ENCODE measurements at regions not wholly inside any gene's neighbourhood (a gene's known extent, or its start where the extent isn't known, plus 50 kb on each side); places are given as distances from the start of the nearest gene placed in this dataset.

- DNase-seq (ENCODE audit: low read depth): no peak
- no peak overlapping the region for H3K4me3 ChIP-seq (ENCODE audit: low read depth, low read length)
- TF ChIP-seq POLR2A (IDR thresholded peaks at IDR 0.05; ENCODE audit: extremely low read depth, insufficient read length) (no peak), CTCF (IDR thresholded peaks at IDR 0.05; ENCODE audit: low read depth, low read length) (no peak), MYC (IDR thresholded peaks at IDR 0.05; ENCODE audit: low read depth, low read length) (no peak), MAX (IDR thresholded peaks at IDR 0.05; ENCODE audit: low read depth, low read length) (no peak)
Measured at GRCh38 chr18:7459851-7460770, 107.0 kb upstream of the PTPRM start.

DNA sequence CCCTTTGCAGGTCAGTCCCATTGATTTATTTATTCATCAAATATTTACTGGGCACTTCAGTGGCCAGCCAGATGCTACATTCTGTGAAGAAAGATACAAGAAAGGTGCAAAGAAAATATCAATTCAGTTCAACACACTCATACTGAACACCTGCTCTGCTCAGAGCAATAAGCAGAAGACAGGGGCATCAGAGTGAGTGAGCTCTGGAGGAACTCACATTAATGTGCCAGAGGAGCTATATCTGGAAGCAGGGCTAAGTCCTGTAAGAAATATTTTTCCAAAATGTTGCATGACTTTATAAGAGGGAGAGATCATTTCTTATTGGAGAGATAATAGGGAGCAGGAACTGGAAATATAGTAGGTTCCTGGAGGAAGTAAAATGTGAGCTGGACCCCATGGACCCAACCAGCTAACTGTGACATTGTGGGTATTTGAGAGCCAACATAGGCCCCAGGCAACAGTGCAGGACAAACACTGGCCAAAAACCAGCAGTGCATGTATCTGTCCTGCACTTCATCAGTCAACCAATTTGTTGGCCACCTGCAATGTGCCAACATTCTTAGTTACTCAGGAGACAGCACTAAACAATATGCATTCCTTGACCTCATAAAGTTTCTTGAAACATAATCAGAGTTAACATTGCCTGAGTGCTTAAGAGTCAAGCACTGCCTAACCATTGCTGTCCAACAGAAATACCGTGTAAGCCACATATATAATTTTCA lies 102.7 kb upstream of the PTPRM start:
- DNase-seq (ENCODE audit: low read depth): no peak
- H3K4me3 ChIP-seq (ENCODE audit: low read depth, low read length): no peak overlapping the region
- no peak for TF ChIP-seq POLR2A (IDR thresholded peaks at IDR 0.05; ENCODE audit: extremely low read depth, insufficient read length)
- no peak for TF ChIP-seq MAX (IDR thresholded peaks at IDR 0.05; ENCODE audit: low read depth, low read length)
- TF ChIP-seq MYC (IDR thresholded peaks at IDR 0.05; ENCODE audit: low read depth, low read length): no peak
- no peak for TF ChIP-seq CTCF (IDR thresholded peaks at IDR 0.05; ENCODE audit: low read depth, low read length)

DNA sequence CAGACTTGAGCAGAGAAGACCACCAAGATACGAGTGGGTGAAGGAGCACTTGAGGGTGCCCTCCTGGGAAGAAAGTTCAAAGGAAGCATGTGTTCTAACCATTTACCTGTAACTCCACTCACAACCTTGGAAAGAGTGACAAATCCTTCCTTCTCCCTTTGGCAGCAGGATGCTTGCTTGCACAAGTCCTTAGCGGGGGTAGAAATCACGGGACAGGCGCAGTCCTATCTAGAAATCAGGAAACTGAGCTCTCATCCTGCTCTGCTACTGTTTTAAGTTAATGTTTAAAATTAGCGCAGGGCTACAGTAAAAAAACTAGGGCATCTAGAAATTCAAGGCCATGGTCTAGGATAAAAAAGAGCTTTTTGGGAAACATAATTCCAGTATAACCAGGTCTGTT lies 100.9 kb upstream of the PTPRM start:
- DNase-seq (ENCODE audit: low read depth): no peak
- no peak for TF ChIP-seq CTCF (IDR thresholded peaks at IDR 0.05; ENCODE audit: low read depth, low read length)
- no peak for TF ChIP-seq MAX (IDR thresholded peaks at IDR 0.05; ENCODE audit: low read depth, low read length)
- TF ChIP-seq POLR2A (IDR thresholded peaks at IDR 0.05; ENCODE audit: extremely low read depth, insufficient read length): no peak
- TF ChIP-seq MYC (IDR thresholded peaks at IDR 0.05; ENCODE audit: low read depth, low read length): no peak
- H3K4me3 ChIP-seq (ENCODE audit: low read depth, low read length): no peak overlapping the region

- DNase-seq (ENCODE audit: low read depth): no peak
- TF ChIP-seq CTCF (IDR thresholded peaks at IDR 0.05; ENCODE audit: low read depth, low read length): no peak
- peak; percentile 48 for TF ChIP-seq MAX (IDR thresholded peaks at IDR 0.05; ENCODE audit: low read depth, low read length)
- no peak for TF ChIP-seq POLR2A (IDR thresholded peaks at IDR 0.05; ENCODE audit: extremely low read depth, insufficient read length)
- no peak for TF ChIP-seq MYC (IDR thresholded peaks at IDR 0.05; ENCODE audit: low read depth, low read length)
Measured at GRCh38 chr18:7467708-7468466, 99.2 kb upstream of the PTPRM start.

GRCh38 chr18:7470101-7470500 lies 97.0 kb upstream of the PTPRM start:
- H3K4me3 ChIP-seq (ENCODE audit: low read depth, low read length): no peak overlapping the region
- no peak for TF ChIP-seq CTCF (IDR thresholded peaks at IDR 0.05; ENCODE audit: low read depth, low read length)
- no peak for TF ChIP-seq POLR2A (IDR thresholded peaks at IDR 0.05; ENCODE audit: extremely low read depth, insufficient read length)
- no peak for TF ChIP-seq MAX (IDR thresholded peaks at IDR 0.05; ENCODE audit: low read depth, low read length)
- no peak for TF ChIP-seq MYC (IDR thresholded peaks at IDR 0.05; ENCODE audit: low read depth, low read length)
- DNase-seq (ENCODE audit: low read depth): no peak

More at GRCh38 chr18:7467708-7468466, 99.2 kb upstream of the PTPRM start:
- no peak overlapping the region for H3K4me3 ChIP-seq (ENCODE audit: low read depth, low read length)
